PC-3 (cell line): ENCODE measurements at regions not wholly inside any gene's neighbourhood (a gene's known extent, or its start where the extent isn't known, plus 50 kb on each side); places are given as distances from the start of the nearest gene placed in this dataset.
"Not testable (repeated sequence)": the region's sequence is repeated elsewhere in the genome, so short reads cannot be mapped to it uniquely, and the experiment has no call there.

Experiments
- ATAC-seq: fragments of 200-7000 bp; cut with Tn5 transposase; 2 replicates; pipeline ENCODE4 v1.9.1; 2020; ENCODE audit warnings: mild to moderate bottlenecking, moderate library complexity
- BruUV-seq: library from RNA; stranded (reverse); fragments of 400-500 nt; replicated peaks from 2 replicates; lab custom pipeline; 2021; lab: Mats Ljungman, UMichigan
- CTCF ChIA-PET: fragments of 300-600 bp; sonication (Branson Sonifier 250); formaldehyde crosslinking; loops from one replicate; lab custom pipeline; 2022; ENCODE audit warnings: antibody characterized with exemption; lab: Charles Lee
- POLR2A ChIA-PET: fragments of 300-600 bp; sonication (Branson Sonifier 250); formaldehyde crosslinking; loops from one replicate; lab custom pipeline; 2022; ENCODE audit warnings: antibody characterized with exemption; ENCODE audit not compliant: unreplicated experiment; lab: Charles Lee
- DNase-seq: peaks from one replicate; pipeline ENCODE4 v3.0.0-alpha.2; 2015
- H2AFZ ChIP-seq: fragments of 300-600 bp; sonication (generic); 2 replicates; pipeline ENCODE4 v1.6.0; 2016; ENCODE audit warnings: antibody characterized with exemption, low read length
- H3F3A ChIP-seq: fragments of 300-600 bp; sonication (generic); one replicate; pipeline ENCODE4 v1.6.0; 2017; ENCODE audit warnings: antibody characterized with exemption, low read length, control low read depth, mild to moderate bottlenecking; ENCODE audit not compliant: unreplicated experiment
- H3K27ac ChIP-seq: fragments of 300-600 bp; sonication (generic); 2 replicates; pipeline ENCODE4 v1.5.1; 2016; ENCODE audit warnings: mild to moderate bottlenecking, low read length
- H3K27me3 ChIP-seq: fragments of 300-600 bp; sonication (generic); 2 replicates; pipeline ENCODE4 v1.6.1; 2016; ENCODE audit warnings: low read length, mixed read lengths
- H3K36me3 ChIP-seq: fragments of 300-600 bp; sonication (generic); 2 replicates; pipeline ENCODE4 v1.6.1; 2016; ENCODE audit warnings: low read depth, mixed run types, low read length, mixed read lengths
- H3K4me1 ChIP-seq: fragments of 300-600 bp; sonication (generic); 2 replicates; pipeline ENCODE4 v1.5.1; 2016; ENCODE audit warnings: low read length; ENCODE audit not compliant: insufficient read depth
- H3K4me2 ChIP-seq: fragments of 300-600 bp; sonication (generic); 2 replicates; pipeline ENCODE4 v1.6.0; 2016; ENCODE audit warnings: low read length
- H3K4me3 ChIP-seq: fragments of 300-600 bp; sonication (generic); 2 replicates; pipeline ENCODE4 v1.5.1; 2016; ENCODE audit warnings: mild to moderate bottlenecking, low read length, mixed read lengths
- H3K79me2 ChIP-seq: fragments of 300-600 bp; sonication (generic); 2 replicates; pipeline ENCODE4 v1.6.1; 2017; ENCODE audit warnings: low read length, mixed read lengths
- H3K9ac ChIP-seq: fragments of 300-600 bp; sonication (generic); 2 replicates; pipeline ENCODE4 v1.6.0; 2016; ENCODE audit warnings: mild to moderate bottlenecking, low read length
- H3K9me2 ChIP-seq: fragments of 300-600 bp; sonication (generic); replicated peaks from 2 replicates; pipeline ENCODE4 v1.6.1; 2016; ENCODE audit warnings: mixed run types, low read length, mixed read lengths
- H3K9me3 ChIP-seq: fragments of 300-600 bp; sonication (generic); 2 replicates; pipeline ENCODE4 v1.6.1; 2016; ENCODE audit warnings: low read length, mixed read lengths
- H4K20me1 ChIP-seq: fragments of 300-600 bp; sonication (generic); 2 replicates; pipeline ENCODE4 v1.6.1; 2016; ENCODE audit warnings: low read length, mixed read lengths
- CTCF ChIP-seq: fragments of 300-600 bp; sonication (generic); conservative IDR thresholded peaks from 2 replicates; pipeline ENCODE4 v1.5.1; 2017; ENCODE audit warnings: antibody characterized with exemption, low read depth, mild to moderate bottlenecking, low read length
- EZH2 ChIP-seq: fragments of 300-600 bp; sonication (generic); IDR thresholded peaks from one replicate; pipeline ENCODE4 v1.6.1; 2017; ENCODE audit warnings: antibody characterized with exemption, mild to moderate bottlenecking, low read length; ENCODE audit not compliant: unreplicated experiment
- EZH2phosphoT487 ChIP-seq: fragments of 300-600 bp; sonication (generic); IDR thresholded peaks from 2 replicates; pipeline ENCODE4 v1.6.1; 2018; ENCODE audit warnings: mild to moderate bottlenecking, antibody characterized with exemption, low read length, borderline replicate concordance
- intact Hi-C: fragments of 100-400 bp; cut with micrococcal nuclease; formaldehyde crosslinking; loops from 2 replicates; pipeline ENCODE4 v1.9.0; 2023

- no peaks in the 10 kb centered on the region for H4K20me1 ChIP-seq
- DNase-seq (no peak), ATAC-seq (no peak)
- ChIA-PET CTCF (no interaction called here), POLR2A (no interaction called here)
- H3K27ac ChIP-seq: no peak overlapping the region
- no peak overlapping the region for H3K4me2 ChIP-seq
- no peaks in the 10 kb centered on the region for H3K4me1 ChIP-seq
- H3K9me2 ChIP-seq: no peaks in the 10 kb centered on the region
- intact Hi-C loops: no loop called here
- no TSS peak for BruUV-seq
- H2AFZ ChIP-seq: no peak overlapping the region
- TF ChIP-seq EZH2 (no peak), EZH2phosphoT487 (no peak), CTCF (no peak)
- H3K79me2 ChIP-seq: no peaks in the 10 kb centered on the region
- no peaks in the 10 kb centered on the region for H3K36me3 ChIP-seq
- no peaks in the 10 kb centered on the region for H3K9me3 ChIP-seq
- peaks cover 66% of the 10 kb centered on the region for H3K27me3 ChIP-seq
- no peak overlapping the region for H3K4me3 ChIP-seq
- no peak overlapping the region for H3K9ac ChIP-seq
- H3F3A ChIP-seq: no peaks in the 10 kb centered on the region
Measured at GRCh38 chr12:54716261-54716660, 68.1 kb upstream of the DCD start.

- ATAC-seq, H2AFZ ChIP-seq, POLR2A ChIA-PET, CTCF ChIA-PET, H3K79me2 ChIP-seq, intact Hi-C loops, DNase-seq, H3K36me3 ChIP-seq, H4K20me1 ChIP-seq, H3K9me3 ChIP-seq, H3K4me2 ChIP-seq, H3K4me1 ChIP-seq, H3F3A ChIP-seq, H3K4me3 ChIP-seq, H3K9me2 ChIP-seq, H3K27ac ChIP-seq, H3K9ac ChIP-seq, BruUV-seq: not testable (repeated sequence)
- H3K27me3 ChIP-seq: peaks cover 64% of the 10 kb centered on the region
Measured at GRCh38 chr12:54713876-54714275, 65.7 kb upstream of the DCD start.

- H3K36me3 ChIP-seq: no peaks in the 10 kb centered on the region
- TF ChIP-seq CTCF (no peak), EZH2phosphoT487 (no peak), EZH2 (no peak)
- BruUV-seq: no TSS peak
Measured at GRCh38 chr12:54711669-54712068, 63.5 kb upstream of the DCD start.

More at GRCh38 chr12:54711669-54712068, 63.5 kb upstream of the DCD start:
- CTCF ChIA-PET: no interaction called here
- Histone ChIP-seq H4K20me1 (no peaks in the 10 kb centered on the region), H3K4me2 (no peak overlapping the region), H3F3A (no peaks in the 10 kb centered on the region), H3K9me2 (no peaks in the 10 kb centered on the region), H3K9ac (no peak overlapping the region), H3K79me2 (no peaks in the 10 kb centered on the region), H3K4me3 (no peak overlapping the region), H2AFZ (no peak overlapping the region), H3K27me3 (peaks cover 63% of the 10 kb centered on the region), H3K27ac (no peak overlapping the region), H3K4me1 (no peaks in the 10 kb centered on the region), H3K9me3 (no peaks in the 10 kb centered on the region; the same call in 1 of the 2 replicates)
- DNase-seq (no peak), ATAC-seq (no peak)
- POLR2A ChIA-PET: no interaction called here
- intact Hi-C loops: no loop called here
